PC-9 (cell line): ENCODE measurements at regions not wholly inside any gene's neighbourhood (a gene's known extent, or its start where the extent isn't known, plus 50 kb on each side); places are given as distances from the start of the nearest gene placed in this dataset.
"Not testable (repeated sequence)": the region's sequence is repeated elsewhere in the genome, so short reads cannot be mapped to it uniquely, and the experiment has no call there.

ENCODE experiments used
- BruUV-seq: library from RNA; stranded (reverse); fragments of 400-500 nt; replicated peaks from 2 replicates; lab custom pipeline; 2021; lab: Mats Ljungman, UMichigan
- CTCF ChIA-PET: fragments of 300-600 bp; sonication (Branson Sonifier 250); formaldehyde crosslinking; loops from one replicate; lab custom pipeline; 2022; ENCODE audit warnings: antibody characterized with exemption; lab: Charles Lee
- POLR2A ChIA-PET: fragments of 300-600 bp; sonication (Branson Sonifier 250); formaldehyde crosslinking; loops from one replicate; lab custom pipeline; 2022; ENCODE audit warnings: antibody characterized with exemption; ENCODE audit not compliant: unreplicated experiment; lab: Charles Lee
- DNase-seq, 2 experiments: peaks; one replicate each; pipeline versions ENCODE4 v3.0.0 to v3.0.0-alpha.2; 2015 to 2022; ENCODE audit warnings: mixed read lengths in 1 of 2
- H2AFZ ChIP-seq: fragments of 200-600 bp; sonication (generic); 2 replicates; pipeline ENCODE4 v1.8.1; 2017; ENCODE audit warnings: antibody characterized with exemption
- H3F3A ChIP-seq: fragments of 200-600 bp; sonication (generic); 2 replicates; pipeline ENCODE4 v1.8.1; 2017; ENCODE audit warnings: antibody characterized with exemption, mild to moderate bottlenecking, low read depth; ENCODE audit not compliant: insufficient read depth
- H3K27ac ChIP-seq: fragments of 200-600 bp; sonication (generic); 2 replicates; pipeline ENCODE4 v1.6.1; 2016; ENCODE audit warnings: mixed run types
- H3K27me3 ChIP-seq: fragments of 200-600 bp; sonication (generic); 2 replicates; pipeline ENCODE4 v1.6.1; 2016; ENCODE audit warnings: low read depth, mixed run types; ENCODE audit not compliant: insufficient read depth
- H3K36me3 ChIP-seq: fragments of 200-600 bp; sonication (generic); 2 replicates; pipeline ENCODE4 v1.6.1; 2016; ENCODE audit warnings: low read depth, mixed run types
- H3K4me1 ChIP-seq: fragments of 200-600 bp; sonication (generic); replicated peaks from 2 replicates; pipeline ENCODE4 v1.6.1; 2016; ENCODE audit warnings: mixed run types; ENCODE audit not compliant: insufficient read depth
- H3K4me2 ChIP-seq: fragments of 200-600 bp; sonication (generic); 2 replicates; pipeline ENCODE4 v1.6.1; 2017; ENCODE audit warnings: mixed run types
- H3K4me3 ChIP-seq: fragments of 200-600 bp; sonication (generic); 2 replicates; pipeline ENCODE4 v1.6.1; 2016; ENCODE audit warnings: mixed run types
- H3K79me2 ChIP-seq: fragments of 200-600 bp; sonication (generic); 2 replicates; pipeline ENCODE4 v1.6.1; 2017; ENCODE audit warnings: low read depth, mixed run types
- H3K9me2 ChIP-seq: fragments of 200-600 bp; sonication (generic); 2 replicates; pipeline ENCODE4 v1.8.1; 2017; ENCODE audit warnings: mild to moderate bottlenecking; ENCODE audit not compliant: insufficient read depth
- H3K9me3 ChIP-seq: fragments of 200-600 bp; sonication (generic); 2 replicates; pipeline ENCODE4 v1.8.1; 2016; ENCODE audit warnings: low read depth; ENCODE audit not compliant: insufficient read depth
- H4K20me1 ChIP-seq: fragments of 200-600 bp; sonication (generic); 2 replicates; pipeline ENCODE4 v1.8.1; 2017; ENCODE audit not compliant: insufficient read depth
- EZH2 ChIP-seq: fragments of 200-600 bp; sonication (generic); IDR thresholded peaks from 2 replicates; pipeline ENCODE4 v1.8.0; 2017; ENCODE audit warnings: antibody characterized with exemption, low read depth
- intact Hi-C: fragments of 100-400 bp; cut with micrococcal nuclease; formaldehyde crosslinking; loops from one replicate; pipeline ENCODE4 v1.10.0; 2022; ENCODE audit not compliant: unreplicated experiment
- TF ChIP-seq, protein P1 (sequence below): fragments of 200-600 bp; sonication (generic); conservative IDR thresholded peaks from 2 replicates; pipeline ENCODE4 v1.6.1; 2017; ENCODE audit warnings: mixed run types, antibody characterized with exemption, mild to moderate bottlenecking, moderate library complexity

DNA sequence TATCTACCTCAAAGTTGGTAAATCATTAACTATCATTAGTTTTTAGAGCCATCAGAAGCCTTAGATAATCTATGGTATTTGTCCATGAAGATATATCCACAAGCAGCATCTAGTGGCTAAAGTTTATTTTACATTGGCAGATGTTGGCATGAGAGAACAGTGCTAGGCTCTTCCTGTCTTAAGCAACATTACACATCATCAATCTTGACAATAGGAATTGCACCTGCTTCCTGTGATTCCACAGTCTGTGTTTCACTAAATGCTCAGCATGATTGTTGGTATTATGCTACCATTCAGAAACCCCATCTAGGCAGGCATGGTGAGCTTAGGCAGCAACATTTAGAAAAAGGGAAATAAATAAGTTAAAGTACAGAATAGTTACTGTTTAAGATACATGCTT, 246.6 kb downstream of the SLCO4C1 start:
- Histone ChIP-seq H3K4me3 (no peak overlapping the region), H3K9me2 (no peaks in the 10 kb centered on the region), H3K27ac (no peak overlapping the region), H3K9me3 (no peaks in the 10 kb centered on the region), H3K79me2 (no peaks in the 10 kb centered on the region), H3F3A (no peaks in the 10 kb centered on the region), H3K36me3 (no peaks in the 10 kb centered on the region), H3K4me2 (no peak overlapping the region), H2AFZ (no peak overlapping the region), H3K4me1 (no peaks in the 10 kb centered on the region), H4K20me1 (no peaks in the 10 kb centered on the region), H3K27me3 (no peaks in the 10 kb centered on the region)
- ChIA-PET POLR2A (no interaction called here), CTCF (no interaction called here)
- BruUV-seq = no TSS peak
- TF ChIP-seq, protein P1, sequence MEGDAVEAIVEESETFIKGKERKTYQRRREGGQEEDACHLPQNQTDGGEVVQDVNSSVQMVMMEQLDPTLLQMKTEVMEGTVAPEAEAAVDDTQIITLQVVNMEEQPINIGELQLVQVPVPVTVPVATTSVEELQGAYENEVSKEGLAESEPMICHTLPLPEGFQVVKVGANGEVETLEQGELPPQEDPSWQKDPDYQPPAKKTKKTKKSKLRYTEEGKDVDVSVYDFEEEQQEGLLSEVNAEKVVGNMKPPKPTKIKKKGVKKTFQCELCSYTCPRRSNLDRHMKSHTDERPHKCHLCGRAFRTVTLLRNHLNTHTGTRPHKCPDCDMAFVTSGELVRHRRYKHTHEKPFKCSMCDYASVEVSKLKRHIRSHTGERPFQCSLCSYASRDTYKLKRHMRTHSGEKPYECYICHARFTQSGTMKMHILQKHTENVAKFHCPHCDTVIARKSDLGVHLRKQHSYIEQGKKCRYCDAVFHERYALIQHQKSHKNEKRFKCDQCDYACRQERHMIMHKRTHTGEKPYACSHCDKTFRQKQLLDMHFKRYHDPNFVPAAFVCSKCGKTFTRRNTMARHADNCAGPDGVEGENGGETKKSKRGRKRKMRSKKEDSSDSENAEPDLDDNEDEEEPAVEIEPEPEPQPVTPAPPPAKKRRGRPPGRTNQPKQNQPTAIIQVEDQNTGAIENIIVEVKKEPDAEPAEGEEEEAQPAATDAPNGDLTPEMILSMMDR = no peak
- TF ChIP-seq EZH2 = no peak
- intact Hi-C loops = no loop called here
- no peak for DNase-seq

- H3F3A ChIP-seq = no peaks in the 10 kb centered on the region
- ChIA-PET CTCF (no interaction called here), POLR2A (no interaction called here)
- no peak overlapping the region for H3K27ac ChIP-seq
- H3K27me3 ChIP-seq = no peaks in the 10 kb centered on the region
- H4K20me1 ChIP-seq = no peaks in the 10 kb centered on the region
- H3K9me3 ChIP-seq = no peaks in the 10 kb centered on the region
- H2AFZ ChIP-seq = no peak overlapping the region
- H3K4me3 ChIP-seq = no peak overlapping the region
- no TSS peak for BruUV-seq
- no peaks in the 10 kb centered on the region for H3K9me2 ChIP-seq
- H3K4me1 ChIP-seq = no peaks in the 10 kb centered on the region
- no peaks in the 10 kb centered on the region for H3K79me2 ChIP-seq
- H3K36me3 ChIP-seq = no peaks in the 10 kb centered on the region
- no peak for TF ChIP-seq EZH2
- TF ChIP-seq, protein P1 = no peak
- DNase-seq = no peak
- intact Hi-C loops = no loop called here
- no peak overlapping the region for H3K4me2 ChIP-seq
Measured at GRCh38 chr5:102048940-102049339, 247.1 kb downstream of the SLCO4C1 start.

- intact Hi-C loops, H3F3A ChIP-seq, H3K79me2 ChIP-seq, H3K27me3 ChIP-seq, BruUV-seq, H4K20me1 ChIP-seq, POLR2A ChIA-PET, H3K9me2 ChIP-seq, H3K27ac ChIP-seq, H3K4me2 ChIP-seq, H3K4me3 ChIP-seq, CTCF ChIA-PET, H2AFZ ChIP-seq, H3K36me3 ChIP-seq, H3K9me3 ChIP-seq, H3K4me1 ChIP-seq, DNase-seq: not testable (repeated sequence)
Measured at GRCh38 chr5:102047073-102047472, 249.0 kb downstream of the SLCO4C1 start.

DNA sequence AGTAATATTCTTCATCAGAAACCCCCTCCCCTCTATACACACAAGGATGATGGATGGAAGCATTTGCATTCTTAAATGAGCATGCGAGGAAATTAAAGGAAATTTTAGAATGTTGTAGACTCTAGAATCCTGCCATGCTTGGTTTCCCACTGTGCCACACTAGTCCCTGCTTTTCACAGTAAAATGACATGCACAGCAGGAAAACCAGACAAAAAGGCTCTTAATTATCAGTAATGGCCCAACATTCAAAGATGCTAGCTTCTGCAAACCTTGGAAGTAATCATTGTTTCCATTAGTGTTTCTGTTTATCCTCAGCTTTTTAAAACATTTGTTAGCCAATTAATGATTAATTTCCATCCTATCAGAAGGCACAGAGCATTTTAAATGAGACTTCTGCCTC, 255.8 kb downstream of the SLCO4C1 start:
- Histone ChIP-seq H3K9me2 (no peaks in the 10 kb centered on the region), H3K27ac (no peak overlapping the region), H4K20me1 (no peaks in the 10 kb centered on the region), H3K4me2 (no peak overlapping the region), H3K27me3 (no peaks in the 10 kb centered on the region), H3K4me3 (no peak overlapping the region), H3K4me1 (no peaks in the 10 kb centered on the region), H3F3A (no peaks in the 10 kb centered on the region), H3K9me3 (no peaks in the 10 kb centered on the region), H2AFZ (no peak overlapping the region), H3K79me2 (no peaks in the 10 kb centered on the region), H3K36me3 (no peaks in the 10 kb centered on the region)
- BruUV-seq = no TSS peak
- POLR2A ChIA-PET = no interaction called here
- CTCF ChIA-PET = no interaction called here
- intact Hi-C loops = no loop called here
- TF ChIP-seq, protein P1 = no peak
- TF ChIP-seq EZH2 = no peak
- no peak for DNase-seq
